ENCODE measurements at regions not wholly inside any gene's neighbourhood (a gene's known extent, or its start where the extent isn't known, plus 50 kb on each side); places are given as distances from the start of the nearest gene placed in this dataset.

- Histone ChIP-seq H3K4me2 (ENCODE audit: low read length) (no peak overlapping the region), H3K9me2 (ENCODE audit: low read depth, low read length) (no peaks in the 10 kb centered on the region; the same call in 1 of the 2 replicates), H3K79me2 (ENCODE audit: insufficient read depth, low read length) (no peaks in the 10 kb centered on the region), H3K9ac (ENCODE audit: low read length) (no peak overlapping the region), H3K4me3 (ENCODE audit: low read depth, low read length, poor library complexity, severe bottlenecking) (no peak overlapping the region), H3K9me3 (ENCODE audit: low read length) (no peaks in the 10 kb centered on the region), H3K27ac (ENCODE audit: low read depth, low read length, poor library complexity, severe bottlenecking) (no peak overlapping the region), H2AFZ (ENCODE audit: low read length) (no peak overlapping the region), H3K27me3 (ENCODE audit: insufficient read depth, low read length) (no peaks in the 10 kb centered on the region), H3F3A (ENCODE audit: insufficient read depth, low read length) (no peaks in the 10 kb centered on the region), H3K4me1 (ENCODE audit: insufficient read depth, low read length, severe bottlenecking) (no peaks in the 10 kb centered on the region), H4K20me1 (ENCODE audit: insufficient read depth, low read length) (no peaks in the 10 kb centered on the region), H3K36me3 (ENCODE audit: insufficient read depth, low read length) (no peaks in the 10 kb centered on the region)
- TF ChIP-seq CTCF (IDR thresholded peaks at IDR 0.05; ENCODE audit: low read length) (no peak), EZH2 (IDR thresholded peaks at IDR 0.05; ENCODE audit: borderline replicate concordance, low read length) (no peak)
Observed at GRCh38 chr12:91628656-91629055, 446.0 kb upstream of the DCN start.

DNA sequence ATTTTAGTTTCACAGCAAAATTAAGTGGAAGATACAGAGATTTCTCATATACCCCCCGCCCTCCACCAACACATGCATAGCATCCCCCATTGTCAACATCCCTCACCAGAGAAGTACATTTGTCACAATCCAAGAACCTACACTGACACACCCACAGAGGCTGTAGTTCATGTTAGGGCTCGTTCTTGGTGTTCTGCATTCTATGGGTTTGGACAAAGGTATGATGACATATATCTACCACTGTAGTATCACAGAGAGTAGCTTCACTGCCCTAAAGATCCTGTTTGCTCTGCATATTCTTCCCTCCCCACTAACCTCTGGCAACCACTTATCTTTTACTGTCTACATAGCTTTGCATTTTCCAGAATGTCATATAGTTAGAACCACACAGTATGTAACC is 444.6 kb upstream of the DCN start:
- Histone ChIP-seq H2AFZ (ENCODE audit: low read length) (no peak overlapping the region), H3K9ac (ENCODE audit: low read length) (no peak overlapping the region), H3F3A (ENCODE audit: insufficient read depth, low read length) (no peaks in the 10 kb centered on the region), H3K36me3 (ENCODE audit: insufficient read depth, low read length) (no peaks in the 10 kb centered on the region), H3K9me3 (ENCODE audit: low read length) (no peaks in the 10 kb centered on the region), H3K27ac (ENCODE audit: low read depth, low read length, poor library complexity, severe bottlenecking) (no peak overlapping the region), H3K4me1 (ENCODE audit: insufficient read depth, low read length, severe bottlenecking) (no peaks in the 10 kb centered on the region), H3K79me2 (ENCODE audit: insufficient read depth, low read length) (no peaks in the 10 kb centered on the region), H3K4me3 (ENCODE audit: low read depth, low read length, poor library complexity, severe bottlenecking) (no peak overlapping the region), H4K20me1 (ENCODE audit: insufficient read depth, low read length) (no peaks in the 10 kb centered on the region), H3K4me2 (ENCODE audit: low read length) (no peak overlapping the region), H3K9me2 (ENCODE audit: low read depth, low read length) (no peaks in the 10 kb centered on the region; the same call in 1 of the 2 replicates), H3K27me3 (ENCODE audit: insufficient read depth, low read length) (no peaks in the 10 kb centered on the region)
- no peak for TF ChIP-seq EZH2 (IDR thresholded peaks at IDR 0.05; ENCODE audit: borderline replicate concordance, low read length)
- TF ChIP-seq CTCF (IDR thresholded peaks at IDR 0.05; ENCODE audit: low read length) = no peak

DNA sequence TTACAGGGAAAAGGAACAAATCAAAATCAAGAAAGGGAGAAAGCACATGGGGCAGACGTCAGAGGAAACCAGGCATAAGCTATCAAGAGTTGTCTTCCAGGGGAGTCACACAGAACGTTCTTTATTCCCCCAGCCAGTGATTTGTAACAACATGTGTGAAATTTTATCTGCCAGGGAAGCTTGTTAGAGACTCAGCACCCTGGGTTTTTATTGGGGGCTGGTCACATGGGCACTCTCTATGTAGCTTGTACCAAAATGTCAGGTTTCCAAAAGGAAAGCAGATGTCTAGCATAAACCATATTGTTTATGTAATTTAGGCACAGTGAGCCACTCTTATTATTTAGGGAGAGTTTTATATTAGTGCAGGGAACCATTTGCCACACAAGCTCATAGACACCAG is 440.4 kb upstream of the DCN start:
- H2AFZ ChIP-seq (ENCODE audit: low read length) = no peak overlapping the region
- no peak for TF ChIP-seq EZH2 (IDR thresholded peaks at IDR 0.05; ENCODE audit: borderline replicate concordance, low read length)
- TF ChIP-seq CTCF (IDR thresholded peaks at IDR 0.05; ENCODE audit: low read length) = no peak

More for the DNA sequence above, 440.4 kb upstream of the DCN start:
- H3K27ac ChIP-seq (ENCODE audit: low read depth, low read length, poor library complexity, severe bottlenecking) = no peak overlapping the region
- no peak overlapping the region for H3K9ac ChIP-seq (ENCODE audit: low read length)
- H3K9me3 ChIP-seq (ENCODE audit: low read length) = no peaks in the 10 kb centered on the region
- H3K4me2 ChIP-seq (ENCODE audit: low read length) = no peak overlapping the region
- H3K27me3 ChIP-seq (ENCODE audit: insufficient read depth, low read length) = no peaks in the 10 kb centered on the region
- no peaks in the 10 kb centered on the region for H3F3A ChIP-seq (ENCODE audit: insufficient read depth, low read length)
- no peaks in the 10 kb centered on the region for H3K36me3 ChIP-seq (ENCODE audit: insufficient read depth, low read length)
- no peaks in the 10 kb centered on the region; the same call in 1 of the 2 replicates for H3K9me2 ChIP-seq (ENCODE audit: low read depth, low read length)
- H3K4me3 ChIP-seq (ENCODE audit: low read depth, low read length, poor library complexity, severe bottlenecking) = no peak overlapping the region
- H3K4me1 ChIP-seq (ENCODE audit: insufficient read depth, low read length, severe bottlenecking) = no peaks in the 10 kb centered on the region
- no peaks in the 10 kb centered on the region for H4K20me1 ChIP-seq (ENCODE audit: insufficient read depth, low read length)
- H3K79me2 ChIP-seq (ENCODE audit: insufficient read depth, low read length) = no peaks in the 10 kb centered on the region
